Small intestine (tissue), 7 donors: ENCODE measurements at regions not wholly inside any gene's neighbourhood (a gene's known extent, or its start where the extent isn't known, plus 50 kb on each side); places are given as distances from the start of the nearest gene placed in this dataset.

ENCODE experiments used
- DNase-seq, 2 donors: peaks; one replicate each; pipeline versions ENCODE4 v3.0.0 to v3.0.0-alpha.2; 2013
- FAIRE-seq: peaks from 2 replicates; lab custom pipeline; 2012; peaks lifted over from hg19 to GRCh38; lab: Jason Lieb, UNC
- H3K27ac ChIP-seq, 3 donors: one replicate each; pipeline ENCODE4 v1.5.1; 2013; ENCODE audit warnings: low read length in 2 of 3, mild to moderate bottlenecking in 2 of 3, control low read depth in 1 of 3, inconsistent platforms in 1 of 3, low read depth in 1 of 3, moderate library complexity in 1 of 3
- H3K27me3 ChIP-seq, 3 donors: one replicate each; pipeline ENCODE4 v1.6.1; 2013; ENCODE audit warnings: low read length in 3 of 3, inconsistent platforms in 1 of 3; ENCODE audit not compliant: control insufficient read depth in 3 of 3, insufficient read depth in 3 of 3
- H3K36me3 ChIP-seq, 3 donors: one replicate each; pipeline ENCODE4 v1.6.1; 2013; ENCODE audit warnings: low read length in 3 of 3, inconsistent platforms in 1 of 3, low read depth in 1 of 3, mild to moderate bottlenecking in 1 of 3, moderate library complexity in 1 of 3; ENCODE audit not compliant: control insufficient read depth in 3 of 3, insufficient read depth in 2 of 3
- H3K4me1 ChIP-seq, 3 donors: one replicate each; pipeline ENCODE4 v1.6.1; 2013; ENCODE audit warnings: low read length in 2 of 3, inconsistent platforms in 1 of 3, low read depth in 1 of 3, mild to moderate bottlenecking in 1 of 3, moderate library complexity in 1 of 3; ENCODE audit not compliant: control insufficient read depth in 3 of 3, insufficient read depth in 2 of 3
- H3K4me3 ChIP-seq, 3 donors: one replicate each; pipeline ENCODE4 v1.5.1; 2013; ENCODE audit warnings: low read length in 3 of 3, control low read depth in 1 of 3, inconsistent platforms in 1 of 3, low read depth in 1 of 3, mild to moderate bottlenecking in 1 of 3, moderate library complexity in 1 of 3
- H3K9me3 ChIP-seq, 2 donors: one replicate each; pipeline ENCODE4 v1.6.1; 2013; ENCODE audit warnings: low read depth in 1 of 2, low read length in 1 of 2; ENCODE audit not compliant: control insufficient read depth in 2 of 2, insufficient read depth in 1 of 2
- WGBS, 3 donors: extraction: QIAGEN DNeasy Blood & Tissue Kit; methylation state at CpG; one replicate each; pipeline ENCODE4 v1.1.7; 2013; 5-methylcytosine and 5-hydroxymethylcytosine counted together
- donor health status: healthy with polysubstance abuse.
- donor health status: control.
- donor health status: control.
- donor health status: Bipolar disorder and iron deficiency.
- donor health status: healthy.

DNA sequence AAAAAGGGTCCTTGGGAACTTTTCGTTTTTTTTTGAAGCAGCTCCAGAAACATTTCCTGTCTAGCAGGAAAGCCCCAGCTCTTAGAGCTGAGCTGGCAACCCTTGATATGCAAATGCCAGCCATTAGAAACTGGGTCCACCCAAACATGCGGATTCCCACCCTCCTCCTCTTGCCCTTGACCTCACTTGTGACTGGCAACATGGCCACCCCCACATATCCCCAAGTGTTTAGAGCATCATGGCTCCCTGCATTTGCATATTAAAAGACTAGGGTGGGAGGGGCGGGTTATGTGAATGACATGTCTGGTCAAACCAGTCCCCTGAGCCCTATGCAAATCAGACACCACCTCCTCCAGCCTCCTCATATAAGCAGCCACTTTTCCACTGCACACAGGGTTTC is 671.1 kb downstream of the FAT4 start:
- no peaks in the 10 kb centered on the region for H3K36me3 ChIP-seq
- 53 to 56% (median 53%) methylated on average over 3 of the region's 3 CpGs for WGBS, 3 donors
- no peak for FAIRE-seq

GRCh38 chr4:125986307-125986706 is 671.6 kb downstream of the FAT4 start:
- Histone ChIP-seq H3K9me3 (no peaks in the 10 kb centered on the region), H3K36me3 (no peaks in the 10 kb centered on the region), H3K27ac (no peak overlapping the region), H3K4me1 (no peaks in the 10 kb centered on the region), H3K27me3 (no peaks in the 10 kb centered on the region), H3K4me3 (no peak overlapping the region)
- DNase-seq: no peak
- FAIRE-seq: no peak
- 81 to 89% (median 88%) methylated on average over 7 of the region's 7 CpGs for whole genome bisulfite sequencing, 3 donors

More for the DNA sequence above, 671.1 kb downstream of the FAT4 start:
- Histone ChIP-seq H3K4me1 (no peaks in the 10 kb centered on the region), H3K9me3 (no peaks in the 10 kb centered on the region), H3K27ac (no peak overlapping the region), H3K4me3 (no peak overlapping the region), H3K27me3 (no peaks in the 10 kb centered on the region)
- no peak for DNase-seq

GRCh38 chr4:125988464-125988863 is 673.7 kb downstream of the FAT4 start:
- H3K4me1 ChIP-seq: no peaks in the 10 kb centered on the region
- no peaks in the 10 kb centered on the region for H3K36me3 ChIP-seq
- H3K27me3 ChIP-seq: no peaks in the 10 kb centered on the region
- 80 to 96% (median 93%) methylated on average over 1 of the region's 1 CpG for WGBS, 3 donors
- DNase-seq: no peak
- FAIRE-seq: no peak
- no peak overlapping the region for H3K27ac ChIP-seq
- no peaks in the 10 kb centered on the region for H3K9me3 ChIP-seq
- no peak overlapping the region for H3K4me3 ChIP-seq

- no peak overlapping the region for H3K4me3 ChIP-seq
- no peaks in the 10 kb centered on the region for H3K9me3 ChIP-seq
- H3K36me3 ChIP-seq: no peaks in the 10 kb centered on the region
- H3K27ac ChIP-seq: no peak overlapping the region
- FAIRE-seq: no peak
- 57 to 74% (median 64%) methylated on average over 2 of the region's 2 CpGs for WGBS, 3 donors
- H3K4me1 ChIP-seq: no peaks in the 10 kb centered on the region
- DNase-seq: no peak
- H3K27me3 ChIP-seq: no peaks in the 10 kb centered on the region
Measured at GRCh38 chr4:125991398-125991797, 676.6 kb downstream of the FAT4 start.

DNA sequence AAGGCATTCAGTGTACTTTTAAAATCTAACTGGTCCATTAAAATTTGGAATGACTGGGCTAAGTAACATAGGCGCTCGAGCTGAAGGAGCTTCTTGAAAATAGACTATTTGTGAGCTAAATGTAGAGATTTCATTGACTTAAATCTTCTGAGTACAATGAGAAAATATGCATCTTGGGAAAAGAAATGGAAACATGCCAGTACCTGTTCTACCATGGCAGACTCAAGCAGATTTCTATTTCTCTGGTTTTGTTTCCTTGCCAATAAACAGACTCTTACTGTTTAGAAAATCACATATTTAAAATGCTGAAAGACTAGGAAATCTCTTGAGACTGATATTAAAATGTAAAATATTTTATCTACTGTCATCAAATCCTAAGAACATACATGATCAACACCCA is 678.1 kb downstream of the FAT4 start:
- FAIRE-seq (no peak), DNase-seq (no peak)
- H3K27me3 ChIP-seq: no peaks in the 10 kb centered on the region
- WGBS, 3 donors: 88 to 92% (median 90%) methylated on average over 2 of the region's 2 CpGs
- no peak overlapping the region for H3K4me3 ChIP-seq
- H3K27ac ChIP-seq: no peak overlapping the region
- no peaks in the 10 kb centered on the region for H3K4me1 ChIP-seq
- H3K36me3 ChIP-seq: no peaks in the 10 kb centered on the region
- H3K9me3 ChIP-seq: no peaks in the 10 kb centered on the region

DNA sequence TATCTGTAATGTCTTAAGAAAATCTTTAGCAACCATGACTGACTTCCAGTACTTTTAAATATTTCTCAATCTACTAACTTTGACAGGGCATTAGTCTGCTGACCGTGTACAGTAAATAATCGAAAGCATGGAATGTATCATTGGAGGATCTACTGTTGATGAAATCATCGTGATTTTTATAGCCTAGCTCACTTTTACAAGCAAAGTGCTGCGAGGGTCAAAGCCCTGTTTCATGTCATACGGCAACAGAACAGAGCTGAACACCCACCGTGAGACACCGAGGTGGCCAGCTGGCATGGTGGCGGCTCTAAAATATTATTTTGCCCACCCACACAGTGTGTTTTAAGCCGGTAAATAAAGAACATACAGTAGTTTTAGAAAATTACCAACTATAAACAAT is 679.3 kb downstream of the FAT4 start:
- no peak for FAIRE-seq
- no peak for DNase-seq
- Histone ChIP-seq H3K36me3 (no peaks in the 10 kb centered on the region), H3K9me3 (no peaks in the 10 kb centered on the region), H3K4me3 (no peak overlapping the region), H3K4me1 (no peaks in the 10 kb centered on the region), H3K27me3 (no peaks in the 10 kb centered on the region), H3K27ac (no peak overlapping the region)
- 68 to 88% (median 83%) methylated on average over 9 of the region's 9 CpGs for WGBS, 3 donors

DNA sequence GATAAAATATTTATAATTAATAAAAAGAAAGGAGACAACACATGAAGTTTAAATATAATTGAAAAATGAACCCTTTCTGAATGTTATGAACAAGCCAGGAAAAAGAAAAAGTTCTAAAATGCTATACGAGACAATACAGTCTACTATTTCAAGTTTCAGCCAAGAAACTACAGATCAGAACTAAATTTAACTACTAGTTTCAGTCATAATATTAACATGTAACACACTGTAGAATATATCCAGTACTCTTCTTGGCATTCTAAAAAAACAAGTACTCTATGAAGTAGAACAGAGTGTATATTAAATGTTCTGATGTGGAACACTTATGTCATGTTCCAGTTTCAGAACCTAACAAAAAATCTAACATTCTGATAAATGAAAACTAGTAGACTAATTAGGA is 679.7 kb downstream of the FAT4 start:
- no peaks in the 10 kb centered on the region for H3K4me1 ChIP-seq
- no peaks in the 10 kb centered on the region for H3K27me3 ChIP-seq
- 65 to 89% (median 70%) methylated on average over 1 of the region's 1 CpG for WGBS, 3 donors
- H3K4me3 ChIP-seq: no peak overlapping the region
- FAIRE-seq (no peak), DNase-seq (no peak)
- no peaks in the 10 kb centered on the region for H3K36me3 ChIP-seq
- no peaks in the 10 kb centered on the region for H3K9me3 ChIP-seq
- H3K27ac ChIP-seq: no peak overlapping the region

GRCh38 chr4:126004941-126005340 is 690.2 kb downstream of the FAT4 start:
- 28 to 36% (median 31%) methylated on average over 4 of the region's 4 CpGs for WGBS, 3 donors
- FAIRE-seq (no peak), DNase-seq (no peak)

DNA sequence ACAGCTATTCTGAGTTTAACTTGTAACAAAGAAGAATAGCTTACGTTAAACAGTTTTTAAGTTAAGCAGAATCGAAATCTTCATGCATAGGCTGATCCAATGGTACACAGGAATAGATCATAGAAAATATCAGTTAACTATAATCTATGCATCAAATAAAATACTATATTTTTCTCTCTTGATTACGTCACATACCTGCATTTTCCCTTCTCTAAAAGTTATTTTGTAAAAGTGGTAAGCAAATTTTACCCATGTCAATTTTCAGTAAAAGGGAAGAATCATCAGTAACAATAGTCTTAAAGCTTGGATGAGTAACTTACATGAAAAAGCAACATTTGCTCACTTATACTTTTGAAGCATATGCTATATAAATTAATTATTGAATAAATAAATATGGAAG is 692.4 kb downstream of the FAT4 start:
- no peaks in the 10 kb centered on the region for H3K4me1 ChIP-seq
- H3K9me3 ChIP-seq: no peaks in the 10 kb centered on the region
- FAIRE-seq (no peak), DNase-seq (no peak)
- H3K27ac ChIP-seq: no peak overlapping the region
- WGBS, 3 donors: 83 to 88% (median 87%) methylated on average over 3 of the region's 3 CpGs
- H3K27me3 ChIP-seq: no peaks in the 10 kb centered on the region
- no peaks in the 10 kb centered on the region for H3K36me3 ChIP-seq
- H3K4me3 ChIP-seq: no peak overlapping the region

More at GRCh38 chr4:126004941-126005340, 690.2 kb downstream of the FAT4 start:
- no peaks in the 10 kb centered on the region for H3K9me3 ChIP-seq
- no peaks in the 10 kb centered on the region for H3K27me3 ChIP-seq
- H3K4me3 ChIP-seq: no peak overlapping the region
- H3K27ac ChIP-seq: no peak overlapping the region
- H3K4me1 ChIP-seq: no peaks in the 10 kb centered on the region
- no peaks in the 10 kb centered on the region for H3K36me3 ChIP-seq
